GM12878 (cell line): ENCODE measurements at regions not wholly inside any gene's neighbourhood (a gene's known extent, or its start where the extent isn't known, plus 50 kb on each side); places are given as distances from the start of the nearest gene placed in this dataset.

Source experiments
- ATF7 ChIP-seq: fragments of 450-650 bp; IDR thresholded peaks from 2 replicates; pipeline ENCODE4 v1.6.1; 2016; ENCODE audit warnings: low read depth, mild to moderate bottlenecking
- CBX5 ChIP-seq: sonication (generic); IDR thresholded peaks from 2 replicates; pipeline ENCODE4 v1.6.1; 2016; ENCODE audit warnings: low read depth, moderate library complexity, mild to moderate bottlenecking, inconsistent platforms
- CHD1 ChIP-seq: IDR thresholded peaks from 2 replicates; pipeline ENCODE4 v1.6.1; 2012; ENCODE audit warnings: low read depth, low read length, improper control_type of control experiment
- CREB1 ChIP-seq: IDR thresholded peaks from 2 replicates; pipeline ENCODE4 v1.6.1; 2012; ENCODE audit warnings: low read depth, mild to moderate bottlenecking, inconsistent platforms
- E2F4 ChIP-seq: IDR thresholded peaks from 2 replicates; pipeline ENCODE4 v1.6.1; 2012; ENCODE audit warnings: low read depth, low read length, improper control_type of control experiment
- IKZF1 ChIP-seq: fragments of 450-650 bp; conservative IDR thresholded peaks from 2 replicates; pipeline ENCODE4 v1.6.1; 2017; ENCODE audit warnings: antibody characterized with exemption, mild to moderate bottlenecking
- NBN ChIP-seq: fragments of 450-650 bp; IDR thresholded peaks from 2 replicates; pipeline ENCODE4 v1.6.1; 2016
- NR2C1 ChIP-seq: fragments of 450-650 bp; IDR thresholded peaks from 2 replicates; pipeline ENCODE4 v1.6.1; 2017; ENCODE audit warnings: antibody characterized with exemption, mild to moderate bottlenecking, moderate library complexity
- PRDM15 ChIP-seq: fragments of 450-650 bp; formaldehyde crosslinking; IDR thresholded peaks from 2 replicates; pipeline ENCODE4 v1.4.0; 2020; ENCODE audit warnings: mild to moderate bottlenecking, moderate library complexity
- REST ChIP-seq: IDR thresholded peaks from 2 replicates; pipeline ENCODE4 v1.6.1; 2012; ENCODE audit warnings: mild to moderate bottlenecking, low read depth, low read length
- SMAD1 ChIP-seq: fragments of 450-650 bp; IDR thresholded peaks from 2 replicates; pipeline ENCODE4 v1.6.1; 2018; ENCODE audit warnings: mild to moderate bottlenecking, low read depth; ENCODE audit not compliant: partially characterized antibody
- SMAD5 ChIP-seq: IDR thresholded peaks from 2 replicates; pipeline ENCODE4 v1.6.1; 2016; ENCODE audit warnings: antibody characterized with exemption, low read depth

GRCh38 chr2:234398531-234398930, 98.3 kb downstream of the ARL4C start (continued):
- no peak for TF ChIP-seq PRDM15 (CRISPR knock-in tag)
- no peak for TF ChIP-seq NBN
- TF ChIP-seq CREB1 = no peak
- no peak for TF ChIP-seq CBX5
- no peak for TF ChIP-seq NR2C1
- no peak for TF ChIP-seq CHD1
- no peak for TF ChIP-seq ATF7
- no peak for TF ChIP-seq SMAD1
- no peak for TF ChIP-seq E2F4
- TF ChIP-seq SMAD5 = no peak
- no peak for TF ChIP-seq IKZF1
- TF ChIP-seq REST = no peak
